CD4-positive, alpha-beta T cell treated with Interferon gamma for 1 hour (primary cell): ENCODE measurements at regions not wholly inside any gene's neighbourhood (a gene's known extent, or its start where the extent isn't known, plus 50 kb on each side); places are given as distances from the start of the nearest gene placed in this dataset.

ENCODE experiments used
- DNase-seq: peaks from one replicate; pipeline ENCODE4 v3.0.0-alpha.2; 2020

GRCh38 chr1:219119839-219120238 is 53.8 kb upstream of the LYPLAL1 start:
- DNase-seq = no peak

GRCh38 chr1:219120624-219121544 is 52.8 kb upstream of the LYPLAL1 start:
- no peak for DNase-seq

GRCh38 chr1:219121679-219122078 is 52.0 kb upstream of the LYPLAL1 start:
- DNase-seq = no peak

DNA sequence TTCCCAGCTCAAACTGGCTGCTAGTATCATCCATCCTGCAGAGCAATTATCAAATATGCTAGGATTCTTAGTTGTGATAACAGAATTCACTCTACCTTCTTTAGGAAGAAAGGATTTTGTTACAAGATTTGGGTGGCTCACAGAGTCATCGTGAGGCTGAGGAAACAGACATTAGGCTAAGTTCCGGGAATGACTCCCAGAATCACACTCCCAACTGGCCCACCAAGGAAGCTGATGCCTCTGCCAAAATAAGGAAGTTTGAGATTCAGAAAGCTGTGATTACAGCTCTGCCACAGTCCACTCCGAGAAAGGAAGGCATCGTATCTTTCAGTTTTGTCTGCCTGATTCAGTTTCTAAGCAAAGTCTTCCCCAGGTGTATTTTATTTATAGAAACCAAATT is 50.6 kb upstream of the LYPLAL1 start:
- DNase-seq = no peak
